GM12864 (cell line): ENCODE measurements at regions not wholly inside any gene's neighbourhood (a gene's known extent, or its start where the extent isn't known, plus 50 kb on each side); places are given as distances from the start of the nearest gene placed in this dataset.
"Not testable (repeated sequence)": the region's sequence is repeated elsewhere in the genome, so short reads cannot be mapped to it uniquely, and the experiment has no call there.

Source experiments
- DNase-seq: peaks from one replicate; pipeline ENCODE4 v3.0.0-alpha.2; 2011; ENCODE audit warnings: low read depth
- H3K4me3 ChIP-seq: 2 replicates; pipeline ENCODE4 v1.5.1; 2011; ENCODE audit warnings: mild to moderate bottlenecking, low read depth, low read length, control low read depth
- CTCF ChIP-seq: IDR thresholded peaks from 2 replicates; pipeline ENCODE4 v1.5.1; 2011; ENCODE audit warnings: low read depth, mild to moderate bottlenecking, moderate library complexity, low read length, control low read depth, inconsistent platforms; ENCODE audit errors: missing control alignments

GRCh38 chr6:28606424-28607391, 81.0 kb downstream of the GPX5 start:
- TF ChIP-seq CTCF, result peak; percentile 48
- DNase-seq, result no peak
- H3K4me3 ChIP-seq, result peak overlapping the region; percentile 35

GRCh38 chr6:28607990-28608389, 82.3 kb downstream of the GPX5 start:
- no peak for TF ChIP-seq CTCF
- DNase-seq, result no peak
- no peak overlapping the region for H3K4me3 ChIP-seq

GRCh38 chr6:28609672-28610071, 84.0 kb downstream of the GPX5 start:
- no peak for TF ChIP-seq CTCF
- DNase-seq, result no peak

GRCh38 chr6:28615616-28615954, 89.9 kb downstream of the GPX5 start:
- DNase-seq, result no peak
- no peak for TF ChIP-seq CTCF
- H3K4me3 ChIP-seq, result no peak overlapping the region

More at GRCh38 chr6:28609672-28610071, 84.0 kb downstream of the GPX5 start:
- H3K4me3 ChIP-seq, result no peak overlapping the region

GRCh38 chr6:28615955-28616747, 90.5 kb downstream of the GPX5 start:
- no peak for DNase-seq
- H3K4me3 ChIP-seq, result no peak overlapping the region
- no peak for TF ChIP-seq CTCF

GRCh38 chr6:28618898-28619555, 93.3 kb downstream of the GPX5 start:
- no peak for DNase-seq
- TF ChIP-seq CTCF, result no peak
- no peak overlapping the region for H3K4me3 ChIP-seq

GRCh38 chr6:28621268-28621667, 95.6 kb downstream of the GPX5 start:
- DNase-seq, H3K4me3 ChIP-seq: not testable (repeated sequence)

- DNase-seq, H3K4me3 ChIP-seq: not testable (repeated sequence)
Measured at GRCh38 chr6:28623242-28623641, 97.6 kb downstream of the GPX5 start.

GRCh38 chr6:28626386-28626785, 100.7 kb downstream of the GPX5 start:
- DNase-seq, H3K4me3 ChIP-seq: not testable (repeated sequence)
